H1 (cell line): ENCODE measurements at regions not wholly inside any gene's neighbourhood (a gene's known extent, or its start where the extent isn't known, plus 50 kb on each side); places are given as distances from the start of the nearest gene placed in this dataset.

ENCODE experiments used
- EGR1 ChIP-seq: IDR thresholded peaks from 2 replicates; pipeline ENCODE4 v1.6.1; 2011; ENCODE audit warnings: low read depth, low read length, borderline replicate concordance
- POLR2A ChIP-seq, 2 experiments: IDR thresholded peaks; 1 replicate in 1 of 2; 2 replicates in 1 of 2; pipeline ENCODE4 v1.6.1; 2011; ENCODE audit warnings: low read depth in 2 of 2, low read length in 2 of 2, mild to moderate bottlenecking in 2 of 2; ENCODE audit errors: control extremely low read depth in 1 of 2
- RAD21 ChIP-seq, 2 experiments: IDR thresholded peaks in 1 of 2; conservative IDR thresholded peaks in 1 of 2; 2 replicates each; pipeline ENCODE4 v1.6.1; 2011; ENCODE audit warnings: low read depth in 2 of 2, low read length in 2 of 2, improper control_type of control experiment in 1 of 2, inconsistent platforms in 1 of 2, mild to moderate bottlenecking in 1 of 2, moderate library complexity in 1 of 2
- RFX5 ChIP-seq: IDR thresholded peaks from 2 replicates; pipeline ENCODE4 v1.6.1; 2011; ENCODE audit warnings: low read depth, low read length, improper control_type of control experiment, borderline replicate concordance
- SP2 ChIP-seq: IDR thresholded peaks from 2 replicates; pipeline ENCODE4 v1.6.1; 2012; ENCODE audit warnings: mild to moderate bottlenecking, low read length, inconsistent platforms
- TF ChIP-seq, protein P1 (sequence below), 3 experiments: IDR thresholded peaks; 1 replicate in 2 of 3; 2 replicates in 1 of 3; pipeline versions ENCODE4 v1.5.1 to v1.6.1; 2011; ENCODE audit warnings: low read length in 3 of 3, mild to moderate bottlenecking in 3 of 3, inconsistent platforms in 2 of 3, low read depth in 1 of 3, moderate library complexity in 1 of 3; ENCODE audit not compliant: insufficient read depth in 1 of 3; ENCODE audit errors: control extremely low read depth in 1 of 3

DNA sequence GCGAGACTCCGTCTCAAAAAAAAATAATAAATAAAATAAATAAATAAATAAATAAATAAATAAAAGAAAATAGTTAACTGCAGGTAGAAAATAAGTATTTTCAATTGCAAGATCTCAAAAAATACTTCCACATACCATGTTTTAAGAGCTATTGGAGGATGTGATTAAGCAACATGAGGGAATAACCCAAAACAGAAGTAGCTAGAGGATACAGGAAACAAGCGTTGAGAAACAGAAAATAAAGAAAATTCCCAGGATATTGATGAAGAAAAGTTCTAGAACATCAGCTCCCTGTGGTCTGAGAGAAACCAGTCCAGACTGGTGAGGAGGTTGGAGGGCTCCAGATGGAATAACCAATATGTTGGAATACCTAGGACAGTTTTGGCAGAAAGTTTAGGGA lies 57.3 kb upstream of the RND3 start:
- TF ChIP-seq, protein P1, sequence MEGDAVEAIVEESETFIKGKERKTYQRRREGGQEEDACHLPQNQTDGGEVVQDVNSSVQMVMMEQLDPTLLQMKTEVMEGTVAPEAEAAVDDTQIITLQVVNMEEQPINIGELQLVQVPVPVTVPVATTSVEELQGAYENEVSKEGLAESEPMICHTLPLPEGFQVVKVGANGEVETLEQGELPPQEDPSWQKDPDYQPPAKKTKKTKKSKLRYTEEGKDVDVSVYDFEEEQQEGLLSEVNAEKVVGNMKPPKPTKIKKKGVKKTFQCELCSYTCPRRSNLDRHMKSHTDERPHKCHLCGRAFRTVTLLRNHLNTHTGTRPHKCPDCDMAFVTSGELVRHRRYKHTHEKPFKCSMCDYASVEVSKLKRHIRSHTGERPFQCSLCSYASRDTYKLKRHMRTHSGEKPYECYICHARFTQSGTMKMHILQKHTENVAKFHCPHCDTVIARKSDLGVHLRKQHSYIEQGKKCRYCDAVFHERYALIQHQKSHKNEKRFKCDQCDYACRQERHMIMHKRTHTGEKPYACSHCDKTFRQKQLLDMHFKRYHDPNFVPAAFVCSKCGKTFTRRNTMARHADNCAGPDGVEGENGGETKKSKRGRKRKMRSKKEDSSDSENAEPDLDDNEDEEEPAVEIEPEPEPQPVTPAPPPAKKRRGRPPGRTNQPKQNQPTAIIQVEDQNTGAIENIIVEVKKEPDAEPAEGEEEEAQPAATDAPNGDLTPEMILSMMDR (IDR thresholded peaks at IDR 0.05; ENCODE audit: control extremely low read depth in 1 of 3, insufficient read depth in 1 of 3, low read depth in 1 of 3, low read length in 3 of 3) = no peak
- TF ChIP-seq RAD21 (IDR thresholded peaks at IDR 0.05 in 1 of 2, conservative IDR thresholded peaks at IDR 0.05 in 1 of 2; ENCODE audit: low read depth in 2 of 2, low read length in 2 of 2) (no peak), RFX5 (no peak), EGR1 (no peak), SP2 (no peak), POLR2A (IDR thresholded peaks at IDR 0.05; ENCODE audit: control extremely low read depth in 1 of 2, low read depth in 2 of 2, low read length in 2 of 2) (no peak)
